ENCODE measurements at regions not wholly inside any gene's neighbourhood (a gene's known extent, or its start where the extent isn't known, plus 50 kb on each side); places are given as distances from the start of the nearest gene placed in this dataset.
"Not testable (repeated sequence)": the region's sequence is repeated elsewhere in the genome, so short reads cannot be mapped to it uniquely, and the experiment has no call there.

GRCh38 chrX:39418731-39419638 is 617.7 kb downstream of the MID1IP1 start:
- no peak for DNase-seq

- no peak for DNase-seq
Measured at GRCh38 chrX:39421006-39421405, 619.7 kb downstream of the MID1IP1 start.

GRCh38 chrX:39425124-39425806 is 624.0 kb downstream of the MID1IP1 start:
- DNase-seq = no peak

GRCh38 chrX:39426101-39426500 is 624.8 kb downstream of the MID1IP1 start:
- DNase-seq = no peak

GRCh38 chrX:39427492-39427891 is 626.2 kb downstream of the MID1IP1 start:
- DNase-seq = no peak

GRCh38 chrX:39427906-39428305 is 626.6 kb downstream of the MID1IP1 start:
- DNase-seq = no peak

GRCh38 chrX:39430551-39430950 is 629.3 kb downstream of the MID1IP1 start:
- DNase-seq = no peak

- DNase-seq = no peak
Measured at GRCh38 chrX:39431893-39432292, 630.6 kb downstream of the MID1IP1 start.

- not testable (repeated sequence) for DNase-seq
Measured at GRCh38 chrX:39434671-39435070, 633.4 kb downstream of the MID1IP1 start.

GRCh38 chrX:39436538-39436937 is 635.3 kb downstream of the MID1IP1 start:
- not testable (repeated sequence) for DNase-seq

- DNase-seq = no peak
Measured at GRCh38 chrX:39437670-39438441, 636.6 kb downstream of the MID1IP1 start.

GRCh38 chrX:39438603-39439602 is 637.6 kb downstream of the MID1IP1 start:
- no peak for DNase-seq

GRCh38 chrX:39439906-39440798 is 638.9 kb downstream of the MID1IP1 start:
- DNase-seq = no peak

- no peak for DNase-seq
Measured at GRCh38 chrX:39440799-39441284, 639.6 kb downstream of the MID1IP1 start.

- no peak for DNase-seq
Measured at GRCh38 chrX:39442332-39442731, 641.1 kb downstream of the MID1IP1 start.

- no peak for DNase-seq
Measured at GRCh38 chrX:39443240-39443639, 642.0 kb downstream of the MID1IP1 start.

- peak; percentile 38 for DNase-seq
Measured at GRCh38 chrX:39445336-39445735, 644.1 kb downstream of the MID1IP1 start.

GRCh38 chrX:39449352-39449751 is 648.1 kb downstream of the MID1IP1 start:
- DNase-seq = no peak

GRCh38 chrX:39450234-39450977 is 647.4 kb downstream of the BCOR start:
- DNase-seq = no peak

GRCh38 chrX:39451046-39451445 is 646.7 kb downstream of the BCOR start:
- no peak for DNase-seq

Data from activated T-cell treated with anti-CD3 and anti-CD28 coated beads for 4 hours (primary cell).